Hepatocyte (in vitro differentiated cells): ENCODE measurements at regions not wholly inside any gene's neighbourhood (a gene's known extent, or its start where the extent isn't known, plus 50 kb on each side); places are given as distances from the start of the nearest gene placed in this dataset.

Experiments
- EZH2 ChIP-seq: fragments of 200-600 bp; sonication (generic); IDR thresholded peaks from 2 replicates; pipeline ENCODE4 v1.6.1; 2016; ENCODE audit warnings: antibody characterized with exemption, mild to moderate bottlenecking, borderline replicate concordance
- TF ChIP-seq, protein P1 (sequence below): fragments of 200-600 bp; sonication (generic); IDR thresholded peaks from 2 replicates; pipeline ENCODE4 v1.5.1; 2016; ENCODE audit warnings: antibody characterized with exemption, mild to moderate bottlenecking; ENCODE audit not compliant: poor library complexity

DNA sequence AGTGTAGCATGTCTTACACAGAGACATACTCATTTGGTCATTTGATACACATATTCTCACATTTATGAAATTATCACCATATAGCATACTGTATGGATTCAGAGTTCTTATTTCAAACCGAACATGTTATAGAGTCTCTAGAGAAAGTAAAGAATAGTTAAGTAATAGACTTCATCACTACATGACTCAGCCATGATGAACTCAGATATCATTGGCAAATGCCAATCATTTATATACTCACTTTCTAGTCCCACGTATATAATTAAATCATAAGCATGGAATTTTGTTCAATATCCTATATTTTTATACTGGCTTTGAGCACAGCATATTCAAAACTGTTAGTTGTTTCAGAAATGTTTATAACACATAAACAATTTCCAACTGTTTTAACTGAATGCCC, 749.9 kb downstream of the HACE1 start:
- TF ChIP-seq, protein P1, sequence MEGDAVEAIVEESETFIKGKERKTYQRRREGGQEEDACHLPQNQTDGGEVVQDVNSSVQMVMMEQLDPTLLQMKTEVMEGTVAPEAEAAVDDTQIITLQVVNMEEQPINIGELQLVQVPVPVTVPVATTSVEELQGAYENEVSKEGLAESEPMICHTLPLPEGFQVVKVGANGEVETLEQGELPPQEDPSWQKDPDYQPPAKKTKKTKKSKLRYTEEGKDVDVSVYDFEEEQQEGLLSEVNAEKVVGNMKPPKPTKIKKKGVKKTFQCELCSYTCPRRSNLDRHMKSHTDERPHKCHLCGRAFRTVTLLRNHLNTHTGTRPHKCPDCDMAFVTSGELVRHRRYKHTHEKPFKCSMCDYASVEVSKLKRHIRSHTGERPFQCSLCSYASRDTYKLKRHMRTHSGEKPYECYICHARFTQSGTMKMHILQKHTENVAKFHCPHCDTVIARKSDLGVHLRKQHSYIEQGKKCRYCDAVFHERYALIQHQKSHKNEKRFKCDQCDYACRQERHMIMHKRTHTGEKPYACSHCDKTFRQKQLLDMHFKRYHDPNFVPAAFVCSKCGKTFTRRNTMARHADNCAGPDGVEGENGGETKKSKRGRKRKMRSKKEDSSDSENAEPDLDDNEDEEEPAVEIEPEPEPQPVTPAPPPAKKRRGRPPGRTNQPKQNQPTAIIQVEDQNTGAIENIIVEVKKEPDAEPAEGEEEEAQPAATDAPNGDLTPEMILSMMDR = no peak
- no peak for TF ChIP-seq EZH2
